Activated CD4-positive, alpha-beta T cell treated with anti-CD3 and anti-CD28 coated beads, Interleukin-2, amount 50 U/mL, for 16 hours (primary cell): ENCODE measurements at regions not wholly inside any gene's neighbourhood (a gene's known extent, or its start where the extent isn't known, plus 50 kb on each side); places are given as distances from the start of the nearest gene placed in this dataset.
"Not testable (repeated sequence)": the region's sequence is repeated elsewhere in the genome, so short reads cannot be mapped to it uniquely, and the experiment has no call there.

ENCODE experiments used
- DNase-seq: peaks from one replicate; pipeline ENCODE4 v3.0.0-alpha.2; 2020

DNA sequence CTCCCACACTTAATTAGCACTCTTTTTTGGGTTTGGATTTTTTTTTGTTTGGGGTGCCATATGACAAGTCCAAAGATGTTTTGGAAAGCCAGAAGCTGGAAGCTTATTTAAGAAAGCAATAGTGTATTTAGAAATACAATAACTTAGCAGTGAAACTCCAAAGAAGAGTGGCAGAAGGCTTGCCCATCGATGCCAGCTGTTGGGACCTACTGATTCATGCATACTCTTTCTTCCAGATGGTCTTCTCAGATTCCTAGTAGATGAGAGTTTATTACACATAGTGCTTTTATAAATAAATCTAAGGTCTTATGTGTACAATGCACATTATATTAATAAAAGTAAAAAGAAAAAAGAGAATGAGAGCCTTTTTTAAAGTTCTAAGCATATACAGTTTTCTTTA lies 374.6 kb downstream of the OSTF1 start:
- no peak for DNase-seq

DNA sequence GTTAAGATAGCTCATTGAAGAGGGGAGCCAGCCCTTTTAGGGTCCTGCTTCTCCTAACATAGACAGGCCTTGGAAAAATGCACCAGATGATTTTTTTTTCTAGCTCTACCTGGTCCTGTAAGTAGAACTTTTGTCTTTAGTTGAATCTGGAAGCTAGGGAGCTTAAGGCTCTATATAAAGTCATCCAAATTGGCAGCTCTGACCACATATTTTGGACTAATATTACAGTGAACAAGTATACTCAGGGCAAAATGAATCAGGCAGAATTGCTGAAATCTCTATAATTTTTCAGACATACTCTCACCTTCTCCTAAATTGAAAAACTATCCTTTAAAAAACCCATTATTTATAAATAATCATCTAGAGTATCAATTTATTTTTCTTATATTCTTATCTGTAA lies 375.6 kb downstream of the OSTF1 start:
- DNase-seq: no peak

DNA sequence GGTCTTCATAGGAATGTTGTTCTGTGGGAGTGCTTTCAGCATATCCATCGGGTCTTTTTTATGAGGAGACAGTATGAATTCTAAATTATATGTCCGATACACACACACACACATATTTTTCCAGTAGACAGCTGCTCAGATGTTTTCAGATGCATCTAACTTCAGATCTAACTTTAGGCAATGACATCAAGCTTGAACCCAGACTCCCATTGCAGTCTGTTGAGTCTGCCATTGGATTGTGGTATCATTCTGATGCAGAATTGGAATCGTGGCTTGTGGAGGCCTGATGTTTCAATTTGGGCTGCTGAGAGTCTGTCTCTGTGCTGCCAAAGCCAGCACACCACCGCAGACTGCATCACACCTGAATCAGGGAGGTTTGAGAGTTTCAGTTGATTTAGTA lies 376.4 kb downstream of the OSTF1 start:
- no peak for DNase-seq

DNA sequence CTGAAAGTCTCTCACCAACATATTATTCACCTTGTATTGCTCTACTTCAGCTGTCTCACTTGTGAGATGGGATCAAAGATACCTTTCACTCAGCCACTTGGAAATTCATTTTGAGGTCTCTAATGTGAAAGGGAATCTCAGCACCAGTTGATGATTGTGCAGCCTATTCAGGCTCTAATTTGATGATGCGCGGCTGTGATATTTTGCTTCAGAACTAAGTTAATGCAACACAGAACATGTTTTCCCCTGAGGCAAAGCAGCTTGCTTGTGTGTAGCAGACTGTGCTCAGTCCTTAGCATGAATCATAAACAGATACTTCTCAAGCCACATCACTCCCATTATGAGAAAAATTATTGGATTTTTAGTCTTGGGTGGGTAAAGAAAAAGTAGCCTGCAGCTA lies 378.8 kb downstream of the OSTF1 start:
- no peak for DNase-seq

DNA sequence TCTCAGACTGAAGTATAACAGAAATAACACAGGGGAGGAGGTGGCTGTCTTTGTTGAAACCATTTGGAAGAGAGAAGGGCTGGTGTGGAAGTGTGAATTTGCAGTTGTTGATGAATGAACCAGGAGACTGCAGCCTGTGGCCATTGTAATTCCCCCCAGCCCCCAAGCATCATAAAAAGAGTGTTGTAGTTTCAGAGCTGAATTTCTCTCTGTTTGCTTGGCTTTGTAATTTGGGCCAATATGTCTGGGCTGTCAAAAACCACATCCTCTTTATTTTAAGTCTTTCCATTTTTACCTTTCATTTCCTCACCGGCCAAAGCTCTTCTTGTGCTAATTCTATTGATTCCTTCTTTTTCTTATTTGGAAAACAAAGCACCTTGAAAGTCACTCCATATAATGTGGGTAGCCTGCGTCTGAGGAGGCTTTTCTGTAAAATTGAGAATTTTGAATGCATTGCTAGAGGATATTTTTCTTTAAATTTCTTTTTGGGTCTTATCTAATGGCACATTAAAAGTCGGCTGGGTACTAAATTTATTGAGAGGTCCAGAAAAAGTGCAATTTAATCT lies 383.3 kb downstream of the OSTF1 start:
- DNase-seq: no peak

DNA sequence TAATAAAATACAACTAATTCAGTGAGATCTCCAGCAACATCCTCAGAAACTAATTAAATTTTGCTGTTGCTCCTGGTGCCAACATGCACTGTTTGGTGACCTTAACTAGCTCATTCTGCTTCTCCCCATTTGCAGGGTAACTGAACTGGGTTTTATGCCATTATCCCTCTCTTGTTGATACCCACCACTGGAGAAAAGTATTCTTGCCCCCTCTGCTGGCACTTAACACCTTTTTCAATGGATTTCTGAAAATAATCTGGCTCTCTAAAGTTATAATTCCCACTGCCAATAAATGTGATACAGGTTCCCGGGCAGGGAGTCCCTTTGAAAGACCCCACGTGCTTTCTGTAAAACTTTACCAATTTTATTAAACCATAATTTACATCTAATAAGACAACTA lies 394.3 kb downstream of the OSTF1 start:
- DNase-seq: no peak

DNA sequence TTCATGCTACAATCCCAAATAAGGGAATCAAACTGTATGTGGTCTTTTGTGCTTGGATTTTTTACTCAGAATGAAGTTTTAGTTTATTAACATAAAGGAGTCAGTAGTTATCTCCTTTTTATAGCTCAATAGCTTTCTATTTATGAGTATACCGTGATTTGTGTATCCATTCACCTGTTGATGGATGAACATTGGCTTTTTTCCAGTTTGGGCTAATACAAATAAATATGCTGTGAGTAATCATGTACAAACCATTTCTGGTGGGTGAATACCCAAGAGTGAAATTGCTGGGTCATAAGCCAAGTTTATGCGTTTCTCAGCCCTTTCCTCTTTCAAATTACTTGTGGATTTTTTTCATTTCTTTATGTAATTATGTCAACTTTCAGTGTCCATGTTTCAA lies 395.3 kb downstream of the OSTF1 start:
- DNase-seq: no peak

DNA sequence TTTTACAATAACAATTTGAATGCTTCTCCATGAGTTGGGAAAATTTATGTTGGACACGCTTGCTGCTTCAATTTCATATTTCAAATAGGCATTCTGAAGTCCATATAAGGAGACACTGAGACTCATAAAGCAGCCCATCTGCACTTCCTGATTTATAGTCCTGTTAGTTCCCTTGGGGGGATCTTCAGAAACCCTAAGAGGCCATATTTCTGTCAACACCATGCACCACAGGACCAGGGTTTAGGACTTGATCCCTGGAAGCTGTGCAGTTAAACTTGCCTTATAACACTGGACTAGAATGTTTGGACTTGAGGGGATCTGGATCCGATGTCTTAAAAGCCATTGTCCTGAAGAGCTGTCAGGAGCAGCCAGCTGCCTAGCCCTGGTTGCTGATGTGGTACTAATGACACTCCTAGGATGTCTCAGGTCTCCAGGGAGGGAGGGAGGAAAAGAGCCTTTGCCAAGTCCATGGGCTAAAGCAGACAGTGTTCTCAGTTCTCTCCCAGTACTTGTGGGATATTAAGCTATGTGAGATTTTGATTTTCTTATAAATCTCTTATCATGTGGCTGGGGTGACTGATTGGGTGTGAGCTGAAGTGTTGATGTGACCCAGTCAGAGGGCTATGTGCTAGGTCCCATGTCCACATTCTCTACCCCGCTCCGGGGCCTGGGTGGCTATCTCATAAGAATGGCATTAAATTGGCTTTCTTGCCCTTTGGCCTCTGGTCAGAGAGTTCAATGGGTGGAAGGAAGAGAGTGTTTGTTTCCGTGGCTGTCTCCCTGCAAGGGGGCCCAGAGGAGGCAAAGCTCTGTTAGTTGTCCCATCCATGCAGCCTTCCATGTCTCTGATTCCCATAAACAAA lies 399.8 kb downstream of the OSTF1 start:
- DNase-seq: no peak

DNA sequence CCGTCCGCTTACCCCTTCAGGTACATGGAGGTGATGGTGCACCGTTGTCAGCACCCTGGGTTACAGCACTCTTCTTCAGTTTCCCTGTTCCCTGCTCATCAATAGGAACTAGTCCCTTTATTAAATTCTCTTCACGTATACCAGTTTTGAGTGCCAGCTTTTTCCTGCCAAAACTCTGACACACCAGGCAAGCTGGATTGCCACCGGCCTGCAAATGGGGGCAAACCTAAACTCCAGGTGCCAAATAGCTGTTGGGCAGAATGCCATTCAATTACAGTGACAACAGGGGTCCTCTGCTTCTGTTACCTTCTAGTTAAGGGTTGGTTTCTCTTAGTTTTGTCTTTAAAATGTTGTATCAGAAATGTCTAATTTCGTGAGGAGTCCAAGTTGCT lies 400.4 kb downstream of the OSTF1 start:
- DNase-seq: no peak

DNA sequence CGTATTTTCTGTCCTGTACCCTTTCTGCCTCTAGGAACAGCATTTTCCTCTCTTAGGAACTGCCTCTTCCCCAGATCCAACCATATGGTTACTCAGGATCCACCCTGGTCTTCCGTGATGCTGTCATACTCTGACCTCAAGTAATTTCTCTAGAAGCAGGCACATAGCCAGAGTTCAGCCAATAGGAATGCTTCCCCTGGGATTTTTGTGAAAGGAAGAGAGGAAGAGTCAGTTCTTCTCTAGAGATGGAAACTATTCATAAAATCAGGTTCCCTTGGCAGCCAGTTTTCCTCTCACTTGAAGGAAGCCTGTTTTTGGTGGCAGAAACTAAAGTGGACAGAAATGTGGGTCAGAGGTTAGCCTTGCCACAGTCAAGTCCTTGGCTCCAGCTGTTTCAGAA lies 400.1 kb upstream of the PCSK5 start:
- DNase-seq: no peak

DNA sequence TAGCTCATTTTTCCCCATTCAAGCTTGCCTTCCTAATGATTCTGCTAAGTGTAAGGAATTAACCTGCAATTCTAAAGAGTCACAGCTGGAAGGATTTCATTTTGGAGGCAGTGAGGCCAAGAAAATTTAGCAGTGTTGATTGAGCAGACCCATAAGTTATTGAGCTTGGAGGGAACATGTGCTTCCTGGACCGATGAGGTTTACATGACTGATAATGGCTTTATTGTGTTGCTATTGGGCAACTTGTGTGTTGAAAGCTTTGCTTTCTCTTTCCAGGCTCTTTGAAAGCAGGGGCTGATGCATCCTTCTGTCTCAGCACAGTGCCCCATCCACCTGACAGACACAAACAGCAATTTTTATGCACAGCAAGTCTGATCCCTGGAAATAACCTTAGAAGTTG lies 398.9 kb upstream of the PCSK5 start:
- no peak for DNase-seq

DNA sequence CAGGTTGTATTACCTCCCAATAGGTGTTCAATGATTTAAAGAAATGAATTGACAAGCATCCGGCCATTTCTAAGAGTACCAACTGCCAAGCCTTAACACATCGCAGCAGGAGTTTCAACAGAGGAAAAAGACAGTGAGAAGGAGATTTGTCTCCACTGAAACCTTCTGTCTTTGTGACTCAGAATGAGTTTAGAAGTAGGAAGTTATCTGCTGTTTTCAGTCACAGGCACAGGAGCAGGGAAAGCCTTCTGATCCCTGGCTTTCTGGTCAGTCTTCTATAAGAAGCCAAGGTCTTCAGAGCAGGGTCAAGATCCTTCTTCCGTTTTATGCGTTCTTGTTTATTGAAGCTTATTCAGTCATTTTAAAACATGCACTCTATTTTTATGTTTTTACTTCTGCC lies 390.7 kb upstream of the PCSK5 start:
- no peak for DNase-seq

DNA sequence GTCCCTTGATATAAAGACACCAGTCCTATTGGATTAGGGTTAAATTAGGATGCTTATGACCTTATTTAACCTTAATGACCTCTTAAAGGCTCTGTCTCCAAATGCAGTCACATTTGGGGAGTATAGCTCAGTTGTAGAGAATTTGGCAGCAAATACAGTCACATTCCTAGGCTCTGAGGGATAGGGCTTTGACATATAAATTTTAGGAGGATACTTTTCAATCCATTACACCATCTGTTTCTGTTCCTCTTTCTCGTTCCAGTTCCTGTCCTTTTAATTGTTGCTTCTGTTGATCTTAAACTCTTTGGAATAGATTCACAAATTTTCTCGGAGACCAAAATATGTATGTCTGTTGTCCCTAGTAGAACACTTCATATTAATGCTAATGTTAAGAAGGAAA lies 390.0 kb upstream of the PCSK5 start:
- no peak for DNase-seq

DNA sequence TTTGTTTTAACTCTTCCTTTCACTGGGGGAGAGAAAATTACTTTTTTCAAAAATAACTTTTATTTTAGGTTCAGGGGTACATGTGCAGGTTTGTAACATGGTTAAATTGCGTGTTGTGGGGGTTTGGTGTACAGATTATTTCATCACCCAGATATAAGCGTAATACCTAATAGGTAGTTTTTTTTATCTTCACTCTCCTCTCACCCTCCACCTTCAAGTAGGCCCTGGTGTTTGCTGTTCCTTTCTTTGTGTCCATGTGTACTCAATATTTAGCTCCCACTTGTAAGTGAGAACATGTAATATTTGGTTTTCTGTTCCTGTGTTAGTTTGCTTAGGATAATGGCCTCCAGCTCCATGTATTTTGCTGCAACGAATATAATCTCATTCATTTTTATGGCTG lies 389.5 kb upstream of the PCSK5 start:
- not testable (repeated sequence) for DNase-seq

DNA sequence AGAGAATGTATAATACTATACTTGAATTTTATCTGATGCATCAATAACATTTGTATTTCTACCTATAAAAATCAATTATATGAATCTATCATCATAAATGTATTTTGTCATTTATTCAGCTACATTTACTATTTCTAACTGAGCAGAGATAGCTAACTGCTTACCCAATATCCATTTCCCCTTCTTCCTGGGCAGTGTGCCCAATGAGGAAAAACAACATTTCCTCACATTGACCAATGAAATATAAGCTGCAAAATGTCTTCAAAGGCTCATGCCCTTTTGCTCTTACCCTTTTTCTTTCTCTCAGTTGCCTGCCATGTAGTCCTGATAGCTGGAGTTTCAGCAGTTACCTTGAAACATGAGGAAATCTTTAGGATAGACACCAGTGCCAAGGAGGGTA lies 385.8 kb upstream of the PCSK5 start:
- DNase-seq: no peak

DNA sequence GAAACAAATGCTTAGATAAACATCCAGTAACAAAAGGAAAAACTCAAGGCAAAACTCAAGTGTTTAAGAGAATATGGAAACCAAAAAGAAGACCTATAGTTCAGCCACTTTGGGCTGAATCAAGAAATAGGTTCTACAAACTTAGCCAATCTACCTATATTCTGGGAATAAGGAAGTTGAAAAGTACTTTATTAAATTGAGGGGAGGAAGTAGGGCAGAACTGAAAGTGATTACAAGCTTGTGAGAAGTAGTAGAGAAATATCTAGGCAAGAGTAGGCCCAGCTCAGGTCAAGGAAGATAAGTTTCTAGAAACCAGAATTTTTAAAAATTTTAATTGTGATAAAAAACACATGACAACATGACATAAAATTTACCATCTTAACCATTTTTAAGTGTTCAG lies 384.8 kb upstream of the PCSK5 start:
- no peak for DNase-seq

DNA sequence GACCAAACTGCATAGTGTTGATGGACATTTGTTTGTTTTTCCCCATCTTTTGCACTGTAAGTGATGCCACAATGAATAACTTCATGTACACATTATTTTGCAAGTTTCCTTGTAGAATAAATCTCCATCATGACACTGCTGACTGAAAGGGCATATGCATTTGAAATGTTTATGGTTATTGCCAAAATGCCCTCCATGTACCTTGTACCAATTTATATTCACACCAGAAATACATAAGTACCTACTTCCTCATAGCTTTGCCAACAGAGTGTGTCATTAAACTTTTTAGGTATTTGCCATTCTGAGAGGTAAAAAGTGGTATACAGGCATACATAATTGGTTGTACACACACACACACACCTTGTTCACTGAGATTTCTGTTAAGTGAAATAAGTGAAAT lies 361.0 kb upstream of the PCSK5 start:
- DNase-seq: no peak

DNA sequence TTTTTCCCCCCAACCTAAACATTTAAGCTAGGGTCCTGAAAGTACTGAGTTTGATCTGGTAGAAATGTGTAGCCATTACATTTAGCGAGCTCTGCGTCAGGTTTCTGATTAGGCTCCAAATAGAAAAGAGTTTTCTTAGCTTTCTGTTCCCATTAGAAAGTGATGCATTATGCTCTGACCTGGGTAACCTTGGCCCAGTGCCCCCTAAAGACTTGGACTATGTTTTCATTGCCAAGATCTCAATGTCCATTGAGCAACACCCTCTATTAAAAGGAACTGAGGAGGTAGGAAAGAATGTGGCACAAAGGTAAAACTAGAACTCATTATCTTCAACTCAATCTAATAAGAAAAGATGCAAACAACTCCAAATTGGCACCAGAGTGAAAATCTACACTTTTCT lies 358.9 kb upstream of the PCSK5 start:
- DNase-seq: no peak

DNA sequence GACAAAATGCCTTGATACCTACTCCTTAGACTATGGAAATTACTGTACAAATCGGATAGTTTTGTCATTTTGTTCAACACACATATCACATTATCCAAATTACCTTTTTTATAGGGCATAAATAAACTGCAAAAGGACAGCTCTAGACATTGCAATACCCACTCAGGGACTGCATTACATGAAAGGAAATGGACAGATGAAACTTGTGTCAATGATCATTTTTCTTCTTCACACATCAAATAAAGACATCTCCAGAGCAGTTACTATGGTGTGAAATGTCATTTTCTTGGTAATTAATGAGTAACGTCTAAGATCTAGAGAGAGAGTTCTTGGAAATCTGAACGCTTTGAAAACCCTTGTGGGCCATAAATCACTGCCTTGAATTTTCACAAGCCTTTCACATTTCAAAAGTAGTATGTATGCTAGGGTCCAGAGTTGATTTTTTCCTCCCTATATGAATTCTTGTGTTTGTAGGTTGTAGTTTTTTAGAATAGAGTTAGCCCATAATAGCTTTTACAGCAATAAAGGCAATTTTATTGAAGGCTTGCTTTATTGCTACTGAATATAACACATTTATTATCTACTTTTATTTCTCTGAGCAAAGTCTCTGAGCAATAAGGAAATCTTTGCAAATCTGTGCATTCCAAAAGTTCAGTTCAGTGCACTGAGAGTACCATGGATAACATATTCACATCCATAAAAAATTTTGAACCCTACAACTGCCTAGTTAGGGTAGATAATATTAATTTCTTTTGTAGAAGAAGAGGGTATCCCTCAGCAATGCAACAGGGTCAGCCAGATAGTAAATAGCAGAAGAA lies 358.0 kb upstream of the PCSK5 start:
- no peak for DNase-seq

DNA sequence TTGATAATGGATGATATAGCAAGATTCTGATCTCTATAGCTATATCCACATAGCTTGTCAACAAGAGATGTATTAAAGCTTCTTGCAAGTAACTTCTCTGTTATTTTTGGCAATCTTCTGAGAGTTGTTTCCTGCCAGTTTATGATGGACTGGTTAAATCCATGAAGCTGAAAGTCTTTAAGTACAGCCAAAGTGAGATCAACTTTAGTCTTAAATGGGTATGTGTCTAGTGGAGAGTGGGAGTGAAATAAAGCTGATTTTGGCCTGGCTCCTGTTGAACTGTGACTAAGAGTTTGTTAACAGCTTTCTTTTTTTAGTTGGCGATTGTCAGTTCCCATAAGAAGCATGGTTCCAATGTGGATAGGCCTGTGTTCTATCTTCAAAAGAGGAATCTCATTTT lies 350.9 kb upstream of the PCSK5 start:
- DNase-seq: no peak

DNA sequence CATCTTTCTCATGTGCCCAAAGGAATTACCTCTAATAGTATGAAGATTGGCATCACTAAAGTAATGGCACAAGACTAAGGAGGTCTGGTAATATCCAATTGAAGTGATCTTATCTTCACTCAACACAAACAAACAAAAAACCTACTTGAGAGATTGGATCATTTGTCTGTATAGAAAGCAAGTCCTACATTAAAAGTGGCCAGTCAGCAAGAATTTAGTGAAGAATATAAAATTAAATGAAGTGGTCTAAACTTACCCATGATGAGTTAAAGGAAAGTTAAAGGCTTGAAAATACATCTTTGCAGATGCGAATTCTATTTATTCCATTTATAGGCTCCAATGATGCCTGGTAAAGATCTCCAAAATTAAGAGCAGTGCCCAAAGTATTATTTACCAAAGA lies 350.3 kb upstream of the PCSK5 start:
- no peak for DNase-seq

DNA sequence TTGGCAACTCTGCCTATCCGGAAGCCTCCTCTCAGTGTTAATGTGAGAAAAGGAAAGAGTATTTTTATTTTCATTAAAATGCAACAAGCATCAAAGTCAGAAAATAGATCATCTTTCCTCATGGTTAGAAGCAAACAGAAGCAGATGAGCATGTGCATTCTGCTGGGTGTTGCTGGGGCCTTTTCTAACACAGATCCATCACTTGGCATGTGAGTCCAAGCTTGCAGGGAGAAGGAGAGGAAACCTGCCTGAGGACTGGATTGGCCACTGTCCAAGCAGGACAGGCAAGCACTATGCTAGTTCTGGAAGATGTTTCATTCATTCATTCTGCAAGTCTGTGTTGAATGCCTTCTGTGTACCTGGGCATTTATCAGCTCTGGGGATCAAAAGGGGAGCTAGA lies 348.7 kb upstream of the PCSK5 start:
- DNase-seq: no peak

DNA sequence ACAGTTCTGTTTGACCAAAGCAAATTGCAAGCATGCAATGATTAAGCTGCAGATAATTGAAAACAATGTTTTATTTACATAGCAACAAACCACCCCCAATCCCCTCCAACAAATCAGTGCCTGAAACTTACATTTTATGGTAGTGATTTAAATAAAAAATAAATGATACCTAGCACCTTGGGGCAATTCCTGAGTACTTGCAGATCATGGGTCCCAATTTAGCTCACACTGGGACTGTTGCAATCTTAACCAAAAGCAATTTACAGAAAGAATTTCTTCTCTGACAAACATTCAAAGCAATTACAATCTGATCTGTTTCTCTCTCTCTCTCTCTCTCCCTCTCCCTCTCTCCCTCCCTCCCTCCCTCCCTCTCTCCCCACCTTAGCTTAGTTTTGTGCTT lies 345.7 kb upstream of the PCSK5 start:
- no peak for DNase-seq

DNA sequence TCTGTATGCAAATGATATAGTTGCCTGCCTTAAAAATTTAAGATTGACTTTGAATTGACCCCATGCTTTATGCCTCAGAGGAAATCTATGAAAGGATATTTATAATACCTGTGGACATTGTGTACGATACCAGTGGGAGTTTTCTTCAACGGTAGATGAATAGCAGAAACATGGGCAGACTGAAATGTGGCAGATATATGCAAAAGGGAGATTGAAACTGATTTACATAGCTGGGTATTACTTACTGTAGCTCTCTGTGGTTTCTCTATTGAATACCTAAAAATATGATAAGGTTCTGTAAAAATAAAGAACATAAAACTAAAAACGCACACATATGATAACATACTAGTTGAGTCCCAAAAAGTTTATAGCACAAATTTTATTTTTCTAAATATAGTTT lies 345.2 kb upstream of the PCSK5 start:
- DNase-seq: no peak
